IMR-90 (cell line): ENCODE measurements at regions not wholly inside any gene's neighbourhood (a gene's known extent, or its start where the extent isn't known, plus 50 kb on each side); places are given as distances from the start of the nearest gene placed in this dataset.

Experiments used
- ATAC-seq: fragments of 200-7000 bp; cut with Tn5 transposase; 2 replicates; pipeline ENCODE4 v1.9.1; 2020; ENCODE audit warnings: low read depth, mild to moderate bottlenecking, moderate library complexity
- BruUV-seq: library from RNA; stranded (reverse); fragments of 400-500 nt; replicated peaks from 2 replicates; lab custom pipeline; 2021; lab: Mats Ljungman, UMichigan
- CTCF ChIA-PET: fragments of 300-600 bp; formaldehyde crosslinking; extraction: SDS; loops from one replicate; lab custom pipeline; 2021; ENCODE audit warnings: antibody characterized with exemption; lab: Yijun Ruan, JAX
- POLR2A ChIA-PET: fragments of 300-600 bp; sonication (Branson Sonifier 250); formaldehyde crosslinking; loops from one replicate; lab custom pipeline; 2022; ENCODE audit warnings: antibody characterized with exemption; ENCODE audit not compliant: unreplicated experiment; lab: Charles Lee
- DNase-seq: peaks from one replicate; pipeline ENCODE4 v3.0.0; 2013
- H2AFZ ChIP-seq: replicated peaks from 2 replicates; pipeline ENCODE3; 2013; ENCODE audit warnings: low read length, mild to moderate bottlenecking; ENCODE audit not compliant: poor library complexity
- H2AK5ac ChIP-seq: 2 replicates; pipeline ENCODE4 v1.6.1; 2013; ENCODE audit warnings: low read depth, low read length, inconsistent platforms
- H2AK9ac ChIP-seq: replicated peaks from 2 replicates; pipeline ENCODE3; 2013; ENCODE audit warnings: mild to moderate bottlenecking, low read depth, low read length, moderate library complexity; ENCODE audit not compliant: poor library complexity
- H2BK120ac ChIP-seq: 2 replicates; pipeline ENCODE4 v1.6.1; 2013; ENCODE audit warnings: low read depth, low read length, inconsistent platforms
- H2BK15ac ChIP-seq: 3 replicates; pipeline ENCODE4 v1.6.1; 2013; ENCODE audit warnings: low read depth, low read length, inconsistent platforms
- H2BK20ac ChIP-seq: 2 replicates; pipeline ENCODE4 v1.6.1; 2013; ENCODE audit warnings: low read depth, mild to moderate bottlenecking, inconsistent platforms, low read length, moderate library complexity
- H2BK5ac ChIP-seq: 2 replicates; pipeline ENCODE4 v1.6.1; 2013; ENCODE audit warnings: mild to moderate bottlenecking, low read depth, low read length, inconsistent platforms; ENCODE audit not compliant: poor library complexity, severe bottlenecking
- H3K14ac ChIP-seq: replicated peaks from 2 replicates; pipeline ENCODE4 v1.6.1; 2013; ENCODE audit warnings: low read depth, low read length, inconsistent platforms
- H3K18ac ChIP-seq: 2 replicates; pipeline ENCODE4 v1.6.1; 2013; ENCODE audit warnings: low read depth, low read length, control low read depth
- H3K23ac ChIP-seq: 2 replicates; pipeline ENCODE4 v1.6.1; 2013; ENCODE audit warnings: low read depth, low read length, inconsistent platforms
- H3K27ac ChIP-seq: 2 replicates; pipeline ENCODE4 v1.5.1; 2013; ENCODE audit warnings: mild to moderate bottlenecking, control low read depth, low read length; ENCODE audit not compliant: insufficient read depth
- H3K27me3 ChIP-seq: 2 replicates; pipeline ENCODE4 v1.6.1; 2013; ENCODE audit warnings: low read length; ENCODE audit not compliant: control insufficient read depth, insufficient read depth
- H3K36me3 ChIP-seq: 2 replicates; pipeline ENCODE4 v1.6.1; 2013; ENCODE audit warnings: low read length, mixed read lengths; ENCODE audit not compliant: control insufficient read depth, insufficient read depth
- H3K4ac ChIP-seq: 2 replicates; pipeline ENCODE4 v1.6.1; 2013; ENCODE audit warnings: low read depth, low read length, inconsistent platforms
- H3K4me1 ChIP-seq: 2 replicates; pipeline ENCODE4 v1.6.1; 2013; ENCODE audit warnings: low read length, mixed read lengths; ENCODE audit not compliant: control insufficient read depth, insufficient read depth
- H3K4me2 ChIP-seq: 2 replicates; pipeline ENCODE4 v1.6.1; 2013; ENCODE audit warnings: low read depth, mild to moderate bottlenecking, control low read depth, low read length, moderate library complexity
- H3K4me3 ChIP-seq: 2 replicates; pipeline ENCODE4 v1.5.1; 2013; ENCODE audit warnings: low read depth, mild to moderate bottlenecking, control low read depth, low read length, moderate library complexity; ENCODE audit not compliant: insufficient read depth
- H3K56ac ChIP-seq: 2 replicates; pipeline ENCODE4 v1.6.1; 2013; ENCODE audit warnings: low read length, inconsistent platforms; ENCODE audit not compliant: insufficient read depth; ENCODE audit errors: extremely low read depth
- H3K79me1 ChIP-seq, 2 experiments: 2 replicates each; pipeline ENCODE4 v1.6.1; 2013; ENCODE audit warnings: low read length in 2 of 2, inconsistent platforms in 1 of 2, low read depth in 1 of 2
- H3K9ac ChIP-seq: 2 replicates; pipeline ENCODE4 v1.6.1; 2013; ENCODE audit warnings: low read depth, low read length, control low read depth
- H3K9me1 ChIP-seq: 2 replicates; pipeline ENCODE4 v1.6.1; 2013; ENCODE audit warnings: low read length, inconsistent platforms; ENCODE audit not compliant: insufficient read depth
- H3K9me3 ChIP-seq: 2 replicates; pipeline ENCODE4 v1.6.1; 2013; ENCODE audit warnings: low read length; ENCODE audit not compliant: control insufficient read depth, insufficient read depth
- H4K20me1 ChIP-seq: 2 replicates; pipeline ENCODE4 v1.6.1; 2013; ENCODE audit warnings: low read length, inconsistent platforms; ENCODE audit not compliant: insufficient read depth
- H4K5ac ChIP-seq: 2 replicates; pipeline ENCODE4 v1.6.1; 2013; ENCODE audit warnings: mild to moderate bottlenecking, low read depth, low read length, control low read depth
- H4K8ac ChIP-seq, 2 experiments: 2 replicates each; pipeline ENCODE4 v1.6.1; 2013; ENCODE audit warnings: low read depth in 2 of 2, low read length in 2 of 2, control low read depth in 1 of 2, inconsistent platforms in 1 of 2
- H4K91ac ChIP-seq: 2 replicates; pipeline ENCODE4 v1.6.1; 2013; ENCODE audit warnings: low read depth, low read length, inconsistent platforms; ENCODE audit not compliant: insufficient read depth
- BHLHE40 ChIP-seq: fragments of 150-350 bp; IDR thresholded peaks from 2 replicates; pipeline ENCODE4 v1.6.1; 2016; ENCODE audit warnings: mild to moderate bottlenecking, low read depth, low read length
- CEBPB ChIP-seq: IDR thresholded peaks from 2 replicates; pipeline ENCODE4 v1.6.1; 2012; ENCODE audit warnings: low read depth, low read length, improper control_type of control experiment
- CHD1 ChIP-seq: IDR thresholded peaks from 2 replicates; pipeline ENCODE4 v1.6.1; 2012; ENCODE audit warnings: low read depth, low read length, improper control_type of control experiment
- ELK1 ChIP-seq: fragments of 150-350 bp; IDR thresholded peaks from 2 replicates; pipeline ENCODE4 v1.6.1; 2016; ENCODE audit warnings: low read depth, mild to moderate bottlenecking, low read length, moderate library complexity, borderline replicate concordance
- FOS ChIP-seq: fragments of 150-350 bp; IDR thresholded peaks from 2 replicates; pipeline ENCODE4 v1.6.1; 2016; ENCODE audit warnings: low read depth, low read length
- MAFK ChIP-seq: IDR thresholded peaks from 2 replicates; pipeline ENCODE4 v1.6.1; 2012; ENCODE audit warnings: low read depth, low read length, improper control_type of control experiment
- MAZ ChIP-seq: IDR thresholded peaks from 2 replicates; pipeline ENCODE4 v1.6.1; 2012; ENCODE audit warnings: low read depth, mild to moderate bottlenecking, low read length, improper control_type of control experiment, moderate library complexity, borderline replicate concordance
- MXI1 ChIP-seq: IDR thresholded peaks from 2 replicates; pipeline ENCODE4 v1.6.1; 2012; ENCODE audit warnings: low read depth, mild to moderate bottlenecking, low read length, moderate library complexity, borderline replicate concordance
- NFE2L2 ChIP-seq: fragments of 150-350 bp; IDR thresholded peaks from 2 replicates; pipeline ENCODE4 v1.6.1; 2016; ENCODE audit warnings: low read depth, mild to moderate bottlenecking, low read length
- POLR2A ChIP-seq: IDR thresholded peaks from 2 replicates; pipeline ENCODE4 v1.6.1; 2012; ENCODE audit warnings: mild to moderate bottlenecking, low read depth, low read length
- RAD21 ChIP-seq: IDR thresholded peaks from 2 replicates; pipeline ENCODE4 v1.6.1; 2012; ENCODE audit warnings: low read length, improper control_type of control experiment
- RCOR1 ChIP-seq: IDR thresholded peaks from 2 replicates; pipeline ENCODE4 v1.6.1; 2012; ENCODE audit warnings: mild to moderate bottlenecking, low read length, improper control_type of control experiment; ENCODE audit not compliant: insufficient replicate concordance
- RFX5 ChIP-seq: IDR thresholded peaks from 2 replicates; pipeline ENCODE4 v1.8.0; 2012; ENCODE audit warnings: low read depth, mild to moderate bottlenecking, low read length, moderate library complexity
- SMC3 ChIP-seq: fragments of 150-350 bp; IDR thresholded peaks from 2 replicates; pipeline ENCODE4 v1.6.1; 2016; ENCODE audit warnings: low read depth, mild to moderate bottlenecking, antibody characterized with exemption, low read length, moderate library complexity
- USF2 ChIP-seq: fragments of 150-350 bp; IDR thresholded peaks from 2 replicates; pipeline ENCODE4 v1.6.1; 2017; ENCODE audit warnings: mild to moderate bottlenecking, antibody characterized with exemption, low read length, low read depth
- dilution Hi-C: fragments of 300-500 bp; cut with HindIII; formaldehyde crosslinking; loops from one replicate; pipeline ENCODE4 v1.14.3; 2018; ENCODE audit warnings: low sequenced_read_pairs; ENCODE audit not compliant: unreplicated experiment
- in situ Hi-C: fragments of 300-500 bp; cut with MboI; formaldehyde crosslinking; loops from 3 replicates; pipeline ENCODE4 v1.14.3; 2019; ENCODE audit warnings: low sequenced_read_pairs, inconsistent platforms, mixed read lengths
- intact Hi-C: fragments of 100-400 bp; cut with micrococcal nuclease; formaldehyde crosslinking; loops from 2 replicates; pipeline ENCODE4 v1.10.0; 2022
- TF ChIP-seq, protein P1 (sequence below): conservative IDR thresholded peaks from 2 replicates; pipeline ENCODE4 v1.5.1; 2012; ENCODE audit warnings: mild to moderate bottlenecking, low read depth, low read length, improper control_type of control experiment

DNA sequence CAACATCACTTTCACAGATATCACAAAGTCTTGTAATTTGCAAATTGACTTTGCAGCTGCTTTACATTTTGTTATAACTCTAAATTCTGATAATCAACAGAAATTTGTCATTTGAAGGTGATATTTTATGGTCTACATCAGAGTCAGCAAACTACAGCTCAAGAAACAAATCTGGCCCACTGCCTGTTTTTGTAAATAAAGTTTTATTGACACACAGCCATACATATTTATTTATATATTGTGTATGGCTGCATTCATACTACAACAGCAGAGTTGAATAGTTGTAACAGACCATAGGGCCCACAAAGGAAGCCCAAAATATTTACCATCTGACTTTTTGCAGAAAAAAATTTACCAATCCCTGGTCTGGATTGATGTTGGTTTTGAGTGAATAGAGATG is 87.0 kb upstream of the GRIA1 start:
- Histone ChIP-seq H3K4me1 (no peaks in the 10 kb centered on the region), H2AK5ac (no peak overlapping the region), H3K9ac (no peak overlapping the region), H3K4ac (no peak overlapping the region), H2AFZ (no peak overlapping the region), H2BK5ac (no peak overlapping the region), H3K36me3 (no peaks in the 10 kb centered on the region), H2BK20ac (no peak overlapping the region), H4K91ac (no peak overlapping the region), H3K9me1 (no peaks in the 10 kb centered on the region), H3K79me1 (no peaks in the 10 kb centered on the region), H2AK9ac (no peak overlapping the region), H3K14ac (no peak overlapping the region), H3K4me2 (no peak overlapping the region), H2BK15ac (no peak overlapping the region), H3K27me3 (no peaks in the 10 kb centered on the region), H3K27ac (no peak overlapping the region), H3K9me3 (0 out of 2 replicates have a peak, but pooled peaks cover 2% of the 10 kb centered on the region), H4K5ac (no peak overlapping the region), H3K56ac (no peak overlapping the region), H3K4me3 (no peak overlapping the region), H4K20me1 (no peaks in the 10 kb centered on the region), H3K23ac (no peak overlapping the region), H4K8ac (no peak overlapping the region), H3K18ac (no peak overlapping the region), H2BK120ac (no peak overlapping the region)
- ATAC-seq, result no peak
- in situ Hi-C loops (no loop called here), dilution Hi-C loops (no loop called here), intact Hi-C loops (no loop called here)
- POLR2A ChIA-PET, result no interaction called here
- no TSS peak for BruUV-seq
- no peak for DNase-seq
- no peak for TF ChIP-seq RFX5
- no peak for TF ChIP-seq CEBPB
- TF ChIP-seq RAD21, result no peak
- TF ChIP-seq CHD1, result no peak
- no peak for TF ChIP-seq ELK1
- TF ChIP-seq NFE2L2, result no peak
- TF ChIP-seq POLR2A, result no peak
- no peak for TF ChIP-seq MXI1
- TF ChIP-seq MAFK, result no peak
- TF ChIP-seq USF2, result no peak
- TF ChIP-seq, protein P1, sequence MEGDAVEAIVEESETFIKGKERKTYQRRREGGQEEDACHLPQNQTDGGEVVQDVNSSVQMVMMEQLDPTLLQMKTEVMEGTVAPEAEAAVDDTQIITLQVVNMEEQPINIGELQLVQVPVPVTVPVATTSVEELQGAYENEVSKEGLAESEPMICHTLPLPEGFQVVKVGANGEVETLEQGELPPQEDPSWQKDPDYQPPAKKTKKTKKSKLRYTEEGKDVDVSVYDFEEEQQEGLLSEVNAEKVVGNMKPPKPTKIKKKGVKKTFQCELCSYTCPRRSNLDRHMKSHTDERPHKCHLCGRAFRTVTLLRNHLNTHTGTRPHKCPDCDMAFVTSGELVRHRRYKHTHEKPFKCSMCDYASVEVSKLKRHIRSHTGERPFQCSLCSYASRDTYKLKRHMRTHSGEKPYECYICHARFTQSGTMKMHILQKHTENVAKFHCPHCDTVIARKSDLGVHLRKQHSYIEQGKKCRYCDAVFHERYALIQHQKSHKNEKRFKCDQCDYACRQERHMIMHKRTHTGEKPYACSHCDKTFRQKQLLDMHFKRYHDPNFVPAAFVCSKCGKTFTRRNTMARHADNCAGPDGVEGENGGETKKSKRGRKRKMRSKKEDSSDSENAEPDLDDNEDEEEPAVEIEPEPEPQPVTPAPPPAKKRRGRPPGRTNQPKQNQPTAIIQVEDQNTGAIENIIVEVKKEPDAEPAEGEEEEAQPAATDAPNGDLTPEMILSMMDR, result no peak
- no peak for TF ChIP-seq BHLHE40
- no peak for TF ChIP-seq SMC3
- TF ChIP-seq MAZ, result no peak
- no peak for TF ChIP-seq RCOR1
- no peak for TF ChIP-seq FOS
- CTCF ChIA-PET, result interaction anchor here (0.9 kb wide), 1 partner anchor 11 kb away, joined by 3 read pairs; no protein-coding TSS in a partner anchor
